Ascending aorta (tissue), 2 donors: ENCODE measurements at regions not wholly inside any gene's neighbourhood (a gene's known extent, or its start where the extent isn't known, plus 50 kb on each side); places are given as distances from the start of the nearest gene placed in this dataset.
"Not testable (repeated sequence)": the region's sequence is repeated elsewhere in the genome, so short reads cannot be mapped to it uniquely, and the experiment has no call there.

ENCODE experiments used
- DNase-seq, 2 donors: peaks; one replicate each; pipeline ENCODE4 v3.0.0-alpha.2; 2019; ENCODE audit warnings: low spot score in 2 of 2
- H3K27ac ChIP-seq, 2 donors: fragments of 200-600 bp; sonication (generic); one replicate each; pipeline ENCODE4 v1.5.1; 2016 to 2017; ENCODE audit warnings: mild to moderate bottlenecking in 1 of 2
- H3K27me3 ChIP-seq: fragments of 200-600 bp; sonication (generic); one replicate; pipeline ENCODE4 v1.5.1; 2017
- H3K36me3 ChIP-seq, 2 donors: fragments of 200-600 bp; sonication (generic); one replicate each; pipeline ENCODE4 v1.5.1; 2016
- H3K4me1 ChIP-seq, 2 donors: fragments of 200-600 bp; sonication (generic); one replicate each; pipeline ENCODE4 v1.5.1; 2016 to 2017; ENCODE audit warnings: mild to moderate bottlenecking in 1 of 2
- H3K4me3 ChIP-seq, 2 donors: fragments of 200-600 bp; sonication (generic); one replicate each; pipeline ENCODE4 v1.5.1; 2016 to 2017; ENCODE audit warnings: mild to moderate bottlenecking in 1 of 2
- H3K9me3 ChIP-seq, 2 donors: fragments of 200-600 bp; sonication (generic); one replicate each; pipeline ENCODE4 v1.5.1; 2016
- CTCF ChIP-seq, 3 experiments: fragments of 200-600 bp in 2 of 3; fragments of 450-650 bp in 1 of 3; sonication (generic) in 2 of 3; IDR thresholded peaks; one replicate each; pipeline ENCODE4 v1.5.1; 2016 to 2019; ENCODE audit warnings: antibody characterized with exemption in 3 of 3, mild to moderate bottlenecking in 1 of 3, moderate library complexity in 1 of 3
- intact Hi-C: fragments of 100-400 bp; cut with DNase I; formaldehyde crosslinking; loops from one replicate; pipeline ENCODE4 v1.15.1; 2023

- H3K9me3 ChIP-seq, result no peaks in the 10 kb centered on the region
- H3K36me3 ChIP-seq, result no peaks in the 10 kb centered on the region
- no peak overlapping the region for H3K27ac ChIP-seq
- no peak for TF ChIP-seq CTCF (IDR thresholded peaks at IDR 0.05)
- no peak overlapping the region for H3K4me3 ChIP-seq
- DNase-seq, result no peak
- intact Hi-C loops, result no loop called here
- no peaks in the 10 kb centered on the region for H3K27me3 ChIP-seq
- H3K4me1 ChIP-seq, result no peaks in the 10 kb centered on the region
Observed at GRCh38 chrX:150119323-150119722, 181.0 kb upstream of the EOLA2 start.

GRCh38 chrX:150125045-150125444, 186.8 kb upstream of the EOLA2 start:
- intact Hi-C loops, DNase-seq: not testable (repeated sequence)

GRCh38 chrX:150127216-150127615, 188.9 kb upstream of the EOLA2 start:
- H3K27me3 ChIP-seq, result no peaks in the 10 kb centered on the region
- intact Hi-C loops, result no loop called here
- H3K27ac ChIP-seq, result no peak overlapping the region
- H3K36me3 ChIP-seq, result no peaks in the 10 kb centered on the region
- H3K4me1 ChIP-seq, result no peaks in the 10 kb centered on the region
- no peak for DNase-seq
- no peak overlapping the region for H3K4me3 ChIP-seq
- TF ChIP-seq CTCF (IDR thresholded peaks at IDR 0.05), result no peak
- no peaks in the 10 kb centered on the region for H3K9me3 ChIP-seq

More at GRCh38 chrX:150125045-150125444, 186.8 kb upstream of the EOLA2 start:
- H3K27me3 ChIP-seq, H3K4me3 ChIP-seq, H3K9me3 ChIP-seq, H3K36me3 ChIP-seq, H3K27ac ChIP-seq, H3K4me1 ChIP-seq: not testable (repeated sequence)

GRCh38 chrX:150143721-150144440, 205.6 kb upstream of the EOLA2 start:
- Histone ChIP-seq H3K4me3 (no peak overlapping the region), H3K4me1 (peaks cover 0 to 4% of the 10 kb centered on the region in 2 donors), H3K9me3 (peaks cover 4 to 7% of the 10 kb centered on the region in 2 donors), H3K27ac (no peak overlapping the region), H3K36me3 (no peaks in the 10 kb centered on the region), H3K27me3 (no peaks in the 10 kb centered on the region)
- intact Hi-C loops, result no loop called here
- no peak for TF ChIP-seq CTCF (IDR thresholded peaks at IDR 0.05)
- DNase-seq, result no peak

GRCh38 chrX:150146271-150146896, 208.1 kb upstream of the EOLA2 start:
- intact Hi-C loops, result no loop called here
- Histone ChIP-seq H3K27me3 (no peaks in the 10 kb centered on the region), H3K4me1 (peaks cover 0 to 11% of the 10 kb centered on the region in 2 donors), H3K36me3 (no peaks in the 10 kb centered on the region), H3K4me3 (no peak overlapping the region), H3K27ac (no peak overlapping the region), H3K9me3 (peaks cover 4 to 7% of the 10 kb centered on the region in 2 donors)
- TF ChIP-seq CTCF (IDR thresholded peaks at IDR 0.05), result no peak
- DNase-seq, result no peak
